Gastrocnemius medialis (tissue), 4 donors: ENCODE measurements at regions not wholly inside any gene's neighbourhood (a gene's known extent, or its start where the extent isn't known, plus 50 kb on each side); places are given as distances from the start of the nearest gene placed in this dataset.

ENCODE experiments used
- CTCF ChIP-seq, 5 experiments: fragments of 450-650 bp in 3 of 5; fragments of 200-600 bp in 2 of 5; sonication (generic) in 2 of 5; IDR thresholded peaks in 4 of 5; conservative IDR thresholded peaks in 1 of 5; 1 replicate in 4 of 5; 2 replicates in 1 of 5; pipeline ENCODE4 v1.5.1; 2016 to 2019; ENCODE audit warnings: antibody characterized with exemption in 5 of 5, mild to moderate bottlenecking in 3 of 5, moderate library complexity in 3 of 5
- POLR2A ChIP-seq, 2 donors: fragments of 450-650 bp; IDR thresholded peaks; one replicate each; pipeline ENCODE4 v1.6.1; 2017; ENCODE audit warnings: antibody characterized with exemption in 2 of 2, mild to moderate bottlenecking in 2 of 2, moderate library complexity in 2 of 2

GRCh38 chr13:53648673-53649072 lies 620.1 kb downstream of the OLFM4 start:
- no peak for TF ChIP-seq CTCF (IDR thresholded peaks at IDR 0.05 in 4 of 5, conservative IDR thresholded peaks at IDR 0.05 in 1 of 5)
- no peak for TF ChIP-seq POLR2A (IDR thresholded peaks at IDR 0.05)
